Mucosa of rectum (tissue), 2 donors: ENCODE measurements at regions not wholly inside any gene's neighbourhood (a gene's known extent, or its start where the extent isn't known, plus 50 kb on each side); places are given as distances from the start of the nearest gene placed in this dataset.

Source experiments
- H3K27ac ChIP-seq, 2 donors: one replicate each; pipeline ENCODE4 v1.7.0; 2013; ENCODE audit warnings: inconsistent platforms in 2 of 2, low read depth in 2 of 2, low read length in 2 of 2
- H3K27me3 ChIP-seq, 2 donors: one replicate each; pipeline ENCODE4 v1.7.0; 2013; ENCODE audit warnings: low read length in 2 of 2; ENCODE audit not compliant: control insufficient read depth in 2 of 2, insufficient read depth in 2 of 2
- H3K36me3 ChIP-seq, 2 donors: one replicate each; pipeline ENCODE4 v1.7.0; 2013; ENCODE audit warnings: low read length in 2 of 2; ENCODE audit not compliant: control insufficient read depth in 2 of 2, insufficient read depth in 2 of 2
- H3K4me1 ChIP-seq, 2 donors: one replicate each; pipeline ENCODE4 v1.7.0; 2013; ENCODE audit warnings: low read length in 2 of 2, mild to moderate bottlenecking in 1 of 2; ENCODE audit not compliant: control insufficient read depth in 2 of 2, insufficient read depth in 2 of 2
- H3K4me3 ChIP-seq, 2 donors: one replicate each; pipeline ENCODE4 v1.7.0; 2013; ENCODE audit warnings: low read length in 2 of 2
- H3K9ac ChIP-seq, 2 donors: one replicate each; pipeline ENCODE4 v1.7.0; 2013; ENCODE audit warnings: low read length in 2 of 2, low read depth in 1 of 2, mild to moderate bottlenecking in 1 of 2
- H3K9me3 ChIP-seq, 2 donors: one replicate each; pipeline ENCODE4 v1.7.0; 2013; ENCODE audit warnings: low read length in 2 of 2; ENCODE audit not compliant: control insufficient read depth in 2 of 2
- donor health status: healthy.
- donor health status: Normal muscosa, but diverticular disease.

DNA sequence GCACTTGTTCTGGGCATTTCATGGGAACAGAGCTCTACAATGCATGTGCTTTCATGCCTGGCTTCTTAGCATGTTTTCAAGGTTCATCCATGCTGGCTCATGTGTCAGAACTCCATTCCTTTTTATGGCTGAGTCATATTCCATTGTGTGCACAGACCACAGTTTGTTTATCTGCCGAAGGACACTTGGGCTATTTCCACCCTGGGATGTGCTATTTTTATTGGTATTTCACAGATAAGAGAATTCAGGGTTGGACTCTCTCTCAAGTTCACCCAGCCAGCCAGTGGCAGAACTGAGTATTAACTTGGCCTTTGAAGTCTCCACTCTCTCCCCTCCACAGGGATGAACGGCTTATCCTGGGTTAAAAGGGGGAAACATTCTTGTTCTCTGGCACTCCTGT is 190.7 kb upstream of the GPR26 start:
- H3K4me3 ChIP-seq = no peak overlapping the region
- H3K9me3 ChIP-seq = no peaks in the 10 kb centered on the region
- H3K27me3 ChIP-seq = peaks cover 0 to 3% of the 10 kb centered on the region in 2 donors
- H3K4me1 ChIP-seq = no peaks in the 10 kb centered on the region
- no peak overlapping the region for H3K27ac ChIP-seq
- no peaks in the 10 kb centered on the region for H3K36me3 ChIP-seq
- no peak overlapping the region for H3K9ac ChIP-seq

- no peak overlapping the region for H3K9ac ChIP-seq
- no peaks in the 10 kb centered on the region for H3K36me3 ChIP-seq
- no peak overlapping the region for H3K27ac ChIP-seq
Observed at GRCh38 chr10:123478116-123478515, 188.0 kb upstream of the GPR26 start.

GRCh38 chr10:123479640-123480039 is 186.5 kb upstream of the GPR26 start:
- H3K4me3 ChIP-seq = no peak overlapping the region
- no peaks in the 10 kb centered on the region for H3K36me3 ChIP-seq
- no peaks in the 10 kb centered on the region for H3K9me3 ChIP-seq
- no peaks in the 10 kb centered on the region for H3K4me1 ChIP-seq
- H3K27me3 ChIP-seq = no peaks in the 10 kb centered on the region
- no peak overlapping the region for H3K9ac ChIP-seq
- no peak overlapping the region for H3K27ac ChIP-seq

More at GRCh38 chr10:123478116-123478515, 188.0 kb upstream of the GPR26 start:
- H3K4me1 ChIP-seq = no peaks in the 10 kb centered on the region
- no peaks in the 10 kb centered on the region for H3K9me3 ChIP-seq
- H3K4me3 ChIP-seq = no peak overlapping the region
- no peaks in the 10 kb centered on the region for H3K27me3 ChIP-seq

DNA sequence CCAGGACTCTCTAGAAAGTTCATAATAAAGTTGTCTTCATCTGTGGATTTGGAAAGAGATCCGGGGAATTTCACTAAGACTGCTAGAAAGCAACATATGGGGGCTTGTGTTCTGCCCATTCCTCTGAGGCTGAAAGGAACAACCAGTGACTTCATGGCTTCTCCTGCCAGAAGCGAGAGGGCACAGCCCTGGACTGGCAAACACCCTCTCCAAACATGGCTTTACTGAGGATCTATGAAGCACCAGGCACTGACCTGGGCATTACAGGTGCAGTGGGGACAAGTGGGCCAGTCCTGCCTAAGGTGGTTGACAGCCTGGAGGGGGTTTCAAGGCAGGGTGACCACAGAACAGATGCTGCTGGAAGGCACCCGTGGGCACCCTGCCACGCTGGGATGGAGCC is 185.8 kb upstream of the GPR26 start:
- H3K9me3 ChIP-seq = no peaks in the 10 kb centered on the region
- H3K27me3 ChIP-seq = no peaks in the 10 kb centered on the region
- no peak overlapping the region for H3K27ac ChIP-seq

DNA sequence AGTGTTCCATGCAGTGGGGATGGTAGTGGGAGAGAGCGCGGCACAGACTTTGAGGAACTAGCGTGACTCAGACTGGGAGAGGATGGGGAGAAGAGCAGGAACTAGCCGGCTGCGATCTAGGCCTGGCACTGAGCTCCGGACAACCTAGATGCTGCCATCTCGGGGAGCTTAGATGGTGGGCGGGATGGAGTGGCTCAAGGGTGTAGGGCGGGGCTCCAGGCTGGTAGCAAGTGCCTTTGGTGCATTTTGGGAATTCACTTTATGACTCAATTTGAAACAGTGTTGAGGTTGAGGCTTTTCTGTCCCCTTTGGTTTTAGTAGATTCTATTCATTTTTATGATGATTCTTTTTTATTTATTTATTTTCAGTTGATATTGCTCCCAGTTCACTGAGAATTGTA is 185.3 kb upstream of the GPR26 start:
- H3K27ac ChIP-seq = no peak overlapping the region
- H3K9ac ChIP-seq = no peak overlapping the region
- no peaks in the 10 kb centered on the region for H3K36me3 ChIP-seq
- no peak overlapping the region for H3K4me3 ChIP-seq
- H3K9me3 ChIP-seq = no peaks in the 10 kb centered on the region
- no peaks in the 10 kb centered on the region for H3K27me3 ChIP-seq
- no peaks in the 10 kb centered on the region for H3K4me1 ChIP-seq

More for the DNA sequence above, 185.8 kb upstream of the GPR26 start:
- no peak overlapping the region for H3K4me3 ChIP-seq
- no peak overlapping the region for H3K9ac ChIP-seq
- no peaks in the 10 kb centered on the region for H3K36me3 ChIP-seq
- no peaks in the 10 kb centered on the region for H3K4me1 ChIP-seq

DNA sequence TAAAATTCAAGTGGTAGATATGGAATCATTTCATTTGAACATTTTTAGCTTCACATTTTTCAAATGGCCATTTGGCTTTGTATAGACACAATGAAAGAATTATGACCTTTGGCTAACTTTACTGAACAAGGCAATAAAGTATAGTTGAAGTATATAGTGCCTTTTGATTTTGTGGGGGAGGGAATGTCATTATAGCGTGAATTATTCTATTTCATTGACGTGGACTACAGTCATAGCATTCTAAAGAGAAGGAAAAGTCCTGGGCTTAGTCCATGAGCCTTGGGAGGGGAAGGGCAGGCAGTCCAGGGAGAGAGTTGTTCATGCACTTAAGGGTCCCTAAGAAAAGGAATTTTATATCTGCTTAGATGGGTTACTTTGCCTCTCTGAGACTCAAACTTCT is 181.4 kb upstream of the GPR26 start:
- Histone ChIP-seq H3K4me1 (no peaks in the 10 kb centered on the region), H3K9me3 (no peaks in the 10 kb centered on the region), H3K27ac (no peak overlapping the region), H3K36me3 (no peaks in the 10 kb centered on the region), H3K4me3 (no peak overlapping the region), H3K27me3 (no peaks in the 10 kb centered on the region), H3K9ac (no peak overlapping the region)

DNA sequence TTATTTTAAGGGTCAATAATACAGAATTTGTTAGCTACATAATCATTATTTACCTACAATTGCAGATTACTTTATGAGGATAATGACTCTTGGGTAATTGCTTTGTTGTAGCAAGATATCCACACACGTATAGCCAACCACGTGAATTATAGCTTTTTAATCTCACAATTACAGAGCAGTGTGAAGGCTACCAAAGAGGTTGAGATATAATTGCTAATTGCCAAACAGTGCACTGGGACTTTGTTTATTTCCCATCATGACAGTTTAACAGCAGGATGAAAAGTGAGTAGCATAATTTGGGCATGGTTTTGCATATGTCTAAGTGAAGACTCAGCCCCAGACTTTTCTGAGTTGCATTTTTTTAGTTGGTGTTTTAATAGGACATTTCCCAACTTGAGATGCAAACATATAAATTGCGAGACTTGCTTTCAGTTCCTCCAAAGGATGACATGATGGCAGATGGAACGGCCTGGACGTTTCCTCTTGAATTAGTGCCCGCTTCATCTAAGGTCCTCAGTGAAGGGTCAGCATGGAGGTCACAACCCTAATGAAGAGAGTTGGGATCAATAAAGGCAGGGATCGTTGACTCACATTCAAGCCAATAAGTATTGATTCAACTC is 180.7 kb upstream of the GPR26 start:
- Histone ChIP-seq H3K36me3 (no peaks in the 10 kb centered on the region), H3K4me3 (no peak overlapping the region), H3K9ac (no peak overlapping the region), H3K4me1 (no peaks in the 10 kb centered on the region), H3K27ac (no peak overlapping the region), H3K27me3 (no peaks in the 10 kb centered on the region), H3K9me3 (no peaks in the 10 kb centered on the region)

GRCh38 chr10:123488436-123488835 is 177.7 kb upstream of the GPR26 start:
- H3K27ac ChIP-seq = no peak overlapping the region
- H3K4me1 ChIP-seq = no peaks in the 10 kb centered on the region
- H3K4me3 ChIP-seq = no peak overlapping the region
- no peaks in the 10 kb centered on the region for H3K36me3 ChIP-seq
- H3K9me3 ChIP-seq = no peaks in the 10 kb centered on the region
- no peak overlapping the region for H3K9ac ChIP-seq
- peaks cover 0 to 2% of the 10 kb centered on the region in 2 donors for H3K27me3 ChIP-seq

GRCh38 chr10:123491364-123491763 is 174.8 kb upstream of the GPR26 start:
- no peaks in the 10 kb centered on the region for H3K4me1 ChIP-seq
- H3K4me3 ChIP-seq = no peak overlapping the region
- peaks cover 0 to 4% of the 10 kb centered on the region in 2 donors for H3K27me3 ChIP-seq
- no peaks in the 10 kb centered on the region for H3K36me3 ChIP-seq
- H3K27ac ChIP-seq = no peak overlapping the region
- H3K9me3 ChIP-seq = no peaks in the 10 kb centered on the region
- no peak overlapping the region for H3K9ac ChIP-seq

- no peak overlapping the region for H3K4me3 ChIP-seq
- H3K4me1 ChIP-seq = no peaks in the 10 kb centered on the region
- H3K27me3 ChIP-seq = peaks cover 0 to 4% of the 10 kb centered on the region in 2 donors
- no peaks in the 10 kb centered on the region for H3K36me3 ChIP-seq
- no peak overlapping the region for H3K27ac ChIP-seq
- no peaks in the 10 kb centered on the region for H3K9me3 ChIP-seq
- H3K9ac ChIP-seq = no peak overlapping the region
Observed at GRCh38 chr10:123492016-123492415, 174.1 kb upstream of the GPR26 start.
